Right ventricle myocardium inferior (tissue), 1 donor: ENCODE measurements at regions not wholly inside any gene's neighbourhood (a gene's known extent, or its start where the extent isn't known, plus 50 kb on each side); places are given as distances from the start of the nearest gene placed in this dataset.

ENCODE experiments used
- ATAC-seq: fragments of 200-7000 bp; cut with Tn5 transposase; one replicate; pipeline ENCODE4 v1.9.1; 2020; ENCODE audit warnings: mild to moderate bottlenecking, moderate library complexity
- DNase-seq: peaks from one replicate; pipeline ENCODE4 v3.0.0; 2021; ENCODE audit errors: missing footprints
- intact Hi-C: fragments of 100-400 bp; cut with DNase I; formaldehyde crosslinking; loops from one replicate; pipeline ENCODE4 v1.11.0; 2022
- donor health status: DM: no; HTN: yes; CAD: no; lungs with severe emphysema.

DNA sequence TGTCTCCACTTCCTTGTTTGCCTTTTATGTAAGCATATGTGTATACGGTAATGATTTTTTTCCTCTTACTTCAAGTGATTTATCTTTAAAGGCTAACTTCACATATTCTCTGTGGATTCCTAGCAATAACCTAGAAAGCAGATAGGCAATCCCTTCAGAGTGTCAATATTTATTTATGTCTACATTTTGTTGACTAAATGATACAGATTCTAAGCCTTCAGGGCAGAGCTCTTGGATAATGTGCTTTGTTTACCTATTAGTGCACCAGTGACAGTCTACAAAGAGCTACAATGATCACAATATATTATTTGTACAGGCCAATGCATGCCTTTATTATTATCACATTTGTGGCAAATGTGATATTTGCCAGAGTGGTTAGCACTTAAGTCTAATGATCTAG, 406.2 kb downstream of the EFNB2 start:
- ATAC-seq (no peak), DNase-seq (no peak)
- intact Hi-C loops: no loop called here

DNA sequence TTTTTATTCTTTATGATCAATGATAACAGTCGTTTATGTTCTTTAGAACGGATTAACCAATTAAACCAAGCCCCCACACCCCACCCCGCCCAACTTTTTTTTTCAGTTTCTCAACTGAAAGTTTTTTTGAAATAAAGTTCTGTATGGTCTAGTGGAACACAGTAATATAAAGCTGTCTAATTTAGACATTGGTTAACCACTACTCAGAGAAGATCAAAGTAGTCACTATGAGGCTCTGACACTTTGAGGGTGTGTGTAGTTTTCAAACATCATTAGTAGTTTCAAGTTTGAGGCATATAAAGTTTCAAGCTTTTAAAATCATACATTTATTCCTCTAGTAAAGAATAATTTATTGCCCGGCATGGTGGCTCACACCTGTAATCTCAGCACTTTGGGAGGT, 413.2 kb downstream of the EFNB2 start:
- DNase-seq (no peak), ATAC-seq (no peak)
- intact Hi-C loops: no loop called here

DNA sequence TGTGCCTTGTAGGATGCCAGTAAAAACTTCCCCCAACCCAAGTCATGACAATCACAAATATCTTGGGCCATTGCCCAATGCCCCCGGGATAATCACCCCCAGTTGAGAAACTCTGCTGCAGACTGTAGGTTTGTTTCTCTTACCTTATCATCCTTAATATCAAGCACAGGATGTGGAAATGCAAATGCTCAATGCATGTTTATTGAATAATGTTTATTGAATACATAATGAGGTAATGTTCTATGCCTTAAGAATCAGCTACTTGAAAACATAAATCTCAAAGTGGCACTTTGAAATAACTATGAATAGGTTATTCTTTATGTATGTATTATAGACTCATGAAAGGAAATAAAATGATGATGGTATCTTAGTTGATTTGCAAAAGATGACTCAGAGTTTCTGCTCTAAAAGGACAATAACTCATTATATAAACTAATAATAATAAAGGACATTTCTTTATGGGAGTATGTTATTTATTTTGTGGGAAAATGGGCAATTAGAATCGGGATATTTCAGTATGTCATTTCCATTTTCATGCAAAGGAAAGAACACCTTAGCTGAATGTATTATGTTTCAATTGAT, 414.2 kb downstream of the EFNB2 start:
- no peak for DNase-seq
- intact Hi-C loops: no loop called here
- no peak for ATAC-seq

DNA sequence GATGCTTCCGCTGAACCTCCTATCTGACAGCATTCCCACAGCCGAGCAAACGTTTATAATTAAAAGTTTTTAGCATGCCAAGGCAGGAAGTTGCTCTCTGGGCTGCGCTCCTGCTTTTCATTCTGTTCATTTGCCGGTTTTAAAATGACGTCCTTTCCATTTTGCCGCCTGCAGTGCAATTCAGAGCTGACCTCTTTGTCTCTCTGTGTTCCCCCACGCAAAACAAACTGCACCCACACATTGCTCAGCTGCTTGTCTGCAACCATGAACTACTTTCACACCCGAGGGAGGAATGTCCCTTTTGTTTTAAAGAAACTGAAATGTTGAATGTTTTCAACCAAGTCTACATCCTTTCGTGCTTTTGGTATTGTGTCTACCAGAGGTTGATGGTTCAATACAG, 416.5 kb downstream of the EFNB2 start:
- DNase-seq (no peak), ATAC-seq (no peak)
- intact Hi-C loops: no loop called here

- intact Hi-C loops: no loop called here
- no peak for ATAC-seq
- DNase-seq: no peak
These were observed 417.4 kb downstream of the EFNB2 start for GRCh38 chr13:106118050-106118449.

- intact Hi-C loops: no loop called here
- ATAC-seq (no peak), DNase-seq (no peak)
These were observed 417.8 kb downstream of the EFNB2 start for GRCh38 chr13:106117640-106118039.

GRCh38 chr13:106117035-106117434, 418.4 kb downstream of the EFNB2 start:
- intact Hi-C loops: no loop called here
- ATAC-seq (no peak), DNase-seq (no peak)

DNA sequence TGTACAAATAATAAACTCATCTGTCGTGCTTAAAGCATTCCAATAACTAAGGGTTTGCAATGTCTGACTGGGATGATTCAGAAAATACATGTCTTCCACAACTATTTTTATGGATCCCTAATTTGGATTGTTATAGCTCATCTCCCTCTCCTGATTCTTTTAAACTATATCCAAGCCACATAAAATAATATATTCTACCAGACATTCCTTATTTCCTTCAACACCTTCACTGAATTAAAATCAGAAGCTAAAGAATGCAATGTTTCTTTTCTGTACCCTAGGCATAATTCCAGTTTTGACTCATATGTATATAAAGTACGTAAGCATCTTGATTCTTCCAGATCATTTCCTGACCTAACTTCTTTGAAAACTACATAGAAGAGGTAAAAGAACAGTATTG, 420.4 kb downstream of the EFNB2 start:
- intact Hi-C loops: no loop called here
- ATAC-seq (no peak), DNase-seq (no peak)

GRCh38 chr13:106113796-106114195, 421.7 kb downstream of the EFNB2 start:
- DNase-seq (no peak), ATAC-seq (no peak)
- intact Hi-C loops: no loop called here

DNA sequence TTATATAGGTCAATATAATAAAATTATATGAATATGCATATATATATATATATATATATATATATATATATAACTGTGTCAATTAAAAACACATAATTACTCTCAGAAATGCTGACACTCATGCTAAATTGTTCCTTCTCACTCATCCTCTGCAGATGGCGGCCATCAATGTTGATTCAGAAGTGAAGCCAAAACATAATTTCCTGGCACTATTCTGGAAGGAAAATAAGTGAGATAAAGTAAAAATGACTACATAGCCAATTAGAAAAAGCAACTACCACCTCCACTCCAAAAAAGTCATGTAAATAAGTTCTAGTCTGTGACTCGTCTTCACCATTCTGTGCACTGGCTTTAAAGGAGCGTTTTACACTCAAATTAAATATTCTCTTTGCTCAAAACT, 423.3 kb downstream of the EFNB2 start:
- intact Hi-C loops: no loop called here
- DNase-seq (no peak), ATAC-seq (no peak)

- no peak for DNase-seq
- intact Hi-C loops: no loop called here
- no peak for ATAC-seq
These were observed 425.1 kb downstream of the EFNB2 start for GRCh38 chr13:106110241-106110855.

DNA sequence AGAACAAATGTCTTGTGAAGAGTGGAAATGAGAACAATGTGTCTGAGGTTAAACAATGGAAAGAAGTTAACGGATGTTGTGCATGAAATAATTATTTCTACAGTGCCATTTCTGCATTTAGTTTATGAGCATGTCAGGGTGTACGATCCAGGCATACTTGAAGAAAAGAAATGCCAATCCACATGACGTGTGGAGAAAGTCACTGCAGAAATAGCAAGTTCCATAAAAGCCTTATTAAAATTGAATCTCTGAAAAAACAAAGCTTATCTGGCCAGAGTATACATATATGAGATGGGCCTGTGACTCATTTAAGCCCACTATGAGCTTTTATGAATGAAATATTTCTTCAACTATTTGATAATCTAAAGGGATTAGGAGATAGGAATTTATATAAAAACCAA, 426.1 kb downstream of the EFNB2 start:
- no peak for DNase-seq
- no peak for ATAC-seq
- intact Hi-C loops: no loop called here

- ATAC-seq (no peak), DNase-seq (no peak)
- intact Hi-C loops: no loop called here
These were observed 427.1 kb downstream of the EFNB2 start for GRCh38 chr13:106108346-106108745.

GRCh38 chr13:106107061-106107460, 428.4 kb downstream of the EFNB2 start:
- DNase-seq (no peak), ATAC-seq (no peak)
- intact Hi-C loops: no loop called here

- intact Hi-C loops: no loop called here
- DNase-seq (no peak), ATAC-seq (no peak)
These were observed 430.3 kb downstream of the EFNB2 start for GRCh38 chr13:106105153-106105552.

DNA sequence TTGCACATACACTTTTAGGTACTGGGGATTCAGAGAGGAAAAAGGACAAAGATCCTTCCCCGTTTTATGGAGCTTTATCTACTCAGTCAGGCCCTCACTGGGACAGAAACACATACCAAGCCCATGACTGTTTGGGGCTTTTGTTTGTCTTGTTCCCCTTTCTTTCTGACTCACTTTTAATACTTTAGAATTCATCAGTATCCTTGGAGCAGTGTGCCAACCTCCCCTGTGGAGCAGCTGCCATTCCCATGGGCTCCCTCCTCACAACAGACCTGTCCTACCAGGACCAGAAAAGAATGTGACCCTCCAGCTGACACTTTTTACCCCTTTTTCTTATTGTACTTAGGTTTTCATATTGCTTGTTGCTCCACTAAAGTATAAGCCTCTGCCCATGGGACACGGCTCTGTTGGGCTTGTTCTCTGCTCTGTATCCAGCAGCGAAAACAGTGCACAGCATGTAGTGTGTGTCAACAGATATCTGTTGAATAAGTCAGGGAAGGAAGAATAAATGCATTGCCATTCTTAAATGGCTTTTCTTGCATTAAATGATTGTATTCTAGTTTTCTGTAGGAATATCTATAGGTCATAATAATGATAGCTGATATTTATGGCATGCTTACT, 431.1 kb downstream of the EFNB2 start:
- intact Hi-C loops: no loop called here
- ATAC-seq: no peak

GRCh38 chr13:106103779-106104178, 431.7 kb downstream of the EFNB2 start:
- intact Hi-C loops: no loop called here
- ATAC-seq: no peak
- no peak for DNase-seq

More for the DNA sequence above, 431.1 kb downstream of the EFNB2 start:
- DNase-seq: no peak

DNA sequence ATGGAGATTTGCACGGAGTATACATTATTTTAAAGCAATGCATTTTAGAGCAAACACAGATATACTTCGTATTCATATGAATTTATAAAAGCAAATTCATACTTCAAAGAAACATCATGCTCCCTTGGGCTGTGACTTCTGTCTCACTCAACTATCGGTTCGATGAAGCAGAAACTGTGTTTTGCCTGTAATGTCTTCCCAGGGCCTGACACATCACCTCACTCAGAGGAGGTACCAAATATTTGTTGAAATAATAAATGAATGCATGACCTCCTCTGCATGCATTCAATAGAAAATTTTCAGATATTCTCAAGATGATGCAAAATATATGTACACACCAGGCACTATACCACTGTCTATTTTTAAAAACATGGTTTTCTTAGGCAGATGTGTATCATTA, 432.7 kb downstream of the EFNB2 start:
- no peak for DNase-seq
- intact Hi-C loops: no loop called here
- ATAC-seq: no peak

- no peak for ATAC-seq
These were observed 434.3 kb downstream of the EFNB2 start for GRCh38 chr13:106101201-106101600.

GRCh38 chr13:106100171-106100919, 435.1 kb downstream of the EFNB2 start:
- ATAC-seq: no peak
- intact Hi-C loops: no loop called here
- DNase-seq: no peak

More at GRCh38 chr13:106101201-106101600, 434.3 kb downstream of the EFNB2 start:
- no peak for DNase-seq
- intact Hi-C loops: no loop called here
